ENCODE measurements at regions not wholly inside any gene's neighbourhood (a gene's known extent, or its start where the extent isn't known, plus 50 kb on each side); places are given as distances from the start of the nearest gene placed in this dataset.

GRCh38 chr16:72474501-72475123, 302.7 kb upstream of the PMFBP1 start:
- Histone ChIP-seq H3K27ac (ENCODE audit: low read depth in 1 of 2, low read length in 2 of 2) (no peak overlapping the region), H3K36me3 (ENCODE audit: control insufficient read depth in 1 of 2, insufficient read depth in 2 of 2, low read length in 1 of 2) (no peaks in the 10 kb centered on the region), H3K9me3 (ENCODE audit: control insufficient read depth, low read length) (no peaks in the 10 kb centered on the region), H3K27me3 (ENCODE audit: control insufficient read depth in 1 of 2, insufficient read depth in 2 of 2, low read length in 1 of 2) (no peaks in the 10 kb centered on the region), H3K4me1 (ENCODE audit: control insufficient read depth in 1 of 2, insufficient read depth in 2 of 2, low read length in 2 of 2) (no peaks in the 10 kb centered on the region), H3K4me3 (ENCODE audit: low read length in 2 of 2) (no peak overlapping the region)
- ATAC-seq (ENCODE audit: low FRiP score) (no peak), DNase-seq (no peak)
- intact Hi-C loops (cut with DNase I) = no loop called here
- WGBS, 2 donors = 45 to 59% methylated on average over 2 of the region's 2 CpGs

DNA sequence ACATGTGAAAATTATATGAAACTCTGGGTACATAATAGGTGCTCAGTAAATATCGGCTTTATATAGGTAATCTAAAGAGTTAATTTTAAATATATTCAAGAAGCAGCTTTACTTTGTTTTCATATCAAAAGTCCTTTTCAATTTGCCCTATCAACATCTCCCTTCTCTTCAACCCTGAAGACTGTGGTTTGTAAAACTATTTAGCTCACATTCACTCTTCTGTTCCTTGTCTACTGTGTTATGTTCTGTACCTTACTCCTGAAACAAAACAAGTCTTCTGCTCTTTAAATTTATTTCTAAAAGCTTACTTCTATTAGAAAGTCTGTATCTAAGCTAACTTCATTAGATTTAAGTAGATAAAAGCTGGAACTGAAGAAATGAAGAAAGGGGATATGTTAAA, 301.7 kb upstream of the PMFBP1 start:
- 95 to 100% methylated on average over 1 of the region's 1 CpG for WGBS, 2 donors
- intact Hi-C loops (cut with DNase I) = no loop called here

GRCh38 chr16:72471317-72471924, 299.5 kb upstream of the PMFBP1 start:
- WGBS, 2 donors = 96 to 97% methylated on average over 12 of the region's 12 CpGs
- intact Hi-C loops (cut with DNase I) = no loop called here
- ATAC-seq (ENCODE audit: low FRiP score) (no peak), DNase-seq (no peak)
- Histone ChIP-seq H3K27me3 (ENCODE audit: control insufficient read depth in 1 of 2, insufficient read depth in 2 of 2, low read length in 1 of 2) (no peaks in the 10 kb centered on the region), H3K36me3 (ENCODE audit: control insufficient read depth in 1 of 2, insufficient read depth in 2 of 2, low read length in 1 of 2) (no peaks in the 10 kb centered on the region), H3K4me1 (ENCODE audit: control insufficient read depth in 1 of 2, insufficient read depth in 2 of 2, low read length in 2 of 2) (no peaks in the 10 kb centered on the region), H3K27ac (ENCODE audit: low read depth in 1 of 2, low read length in 2 of 2) (no peak overlapping the region), H3K4me3 (ENCODE audit: low read length in 2 of 2) (no peak overlapping the region), H3K9me3 (ENCODE audit: control insufficient read depth, low read length) (no peaks in the 10 kb centered on the region)

More for the DNA sequence above, 301.7 kb upstream of the PMFBP1 start:
- H3K4me3 ChIP-seq (ENCODE audit: low read length in 2 of 2) = no peak overlapping the region
- H3K27me3 ChIP-seq (ENCODE audit: control insufficient read depth in 1 of 2, insufficient read depth in 2 of 2, low read length in 1 of 2) = no peaks in the 10 kb centered on the region
- H3K27ac ChIP-seq (ENCODE audit: low read depth in 1 of 2, low read length in 2 of 2) = no peak overlapping the region
- no peaks in the 10 kb centered on the region for H3K36me3 ChIP-seq (ENCODE audit: control insufficient read depth in 1 of 2, insufficient read depth in 2 of 2, low read length in 1 of 2)
- ATAC-seq (ENCODE audit: low FRiP score) = no peak
- H3K4me1 ChIP-seq (ENCODE audit: control insufficient read depth in 1 of 2, insufficient read depth in 2 of 2, low read length in 2 of 2) = no peaks in the 10 kb centered on the region
- no peak for DNase-seq
- no peaks in the 10 kb centered on the region for H3K9me3 ChIP-seq (ENCODE audit: control insufficient read depth, low read length)

DNA sequence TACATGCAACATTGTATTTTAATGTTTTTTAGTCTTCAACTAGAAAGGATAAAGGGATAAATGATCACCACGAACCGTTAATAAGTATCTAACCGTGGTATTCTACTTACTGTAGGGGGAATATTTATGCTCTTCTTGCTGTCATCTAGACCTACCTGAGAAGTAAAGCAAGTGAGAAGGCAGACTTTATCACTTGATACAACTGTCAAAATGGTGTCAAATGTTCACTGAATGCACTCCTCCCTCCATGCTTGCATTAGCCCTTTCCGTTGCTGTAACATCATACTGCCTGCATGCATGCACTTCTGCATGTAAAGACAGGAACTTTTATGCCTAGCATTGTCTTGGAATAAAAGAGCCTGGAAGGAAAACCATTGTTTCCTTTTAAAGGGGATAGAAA, 298.6 kb upstream of the PMFBP1 start:
- Histone ChIP-seq H3K27ac (ENCODE audit: low read depth in 1 of 2, low read length in 2 of 2) (no peak overlapping the region), H3K9me3 (ENCODE audit: control insufficient read depth, low read length) (no peaks in the 10 kb centered on the region), H3K4me1 (ENCODE audit: control insufficient read depth in 1 of 2, insufficient read depth in 2 of 2, low read length in 2 of 2) (no peaks in the 10 kb centered on the region), H3K4me3 (ENCODE audit: low read length in 2 of 2) (no peak overlapping the region), H3K36me3 (ENCODE audit: control insufficient read depth in 1 of 2, insufficient read depth in 2 of 2, low read length in 1 of 2) (no peaks in the 10 kb centered on the region), H3K27me3 (ENCODE audit: control insufficient read depth in 1 of 2, insufficient read depth in 2 of 2, low read length in 1 of 2) (no peaks in the 10 kb centered on the region)
- intact Hi-C loops (cut with DNase I) = no loop called here
- ATAC-seq (ENCODE audit: low FRiP score) (no peak), DNase-seq (no peak)
- WGBS, 2 donors = 95 to 96% methylated on average over 4 of the region's 4 CpGs

DNA sequence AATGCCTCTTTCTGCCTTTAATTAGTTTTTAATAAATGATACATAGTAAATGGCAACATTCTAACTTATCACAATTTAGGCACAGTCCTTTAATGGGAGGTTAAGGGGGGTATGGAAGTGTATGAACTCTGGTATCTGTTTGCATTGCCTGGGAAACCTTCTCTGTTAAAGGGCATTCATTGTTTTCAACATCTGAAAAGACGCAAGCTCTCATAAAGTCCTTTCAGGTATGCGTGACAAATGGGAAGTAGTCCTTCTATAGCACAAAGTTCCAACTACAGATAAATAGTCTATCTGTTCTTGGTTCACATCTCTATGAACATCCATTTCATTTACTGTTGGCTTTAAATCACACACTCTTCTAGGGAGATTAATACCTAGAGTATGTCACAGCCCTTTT, 298.0 kb upstream of the PMFBP1 start:
- no peak for DNase-seq
- H3K27ac ChIP-seq (ENCODE audit: low read depth in 1 of 2, low read length in 2 of 2) = no peak overlapping the region
- H3K4me3 ChIP-seq (ENCODE audit: low read length in 2 of 2) = no peak overlapping the region
- no peaks in the 10 kb centered on the region for H3K4me1 ChIP-seq (ENCODE audit: control insufficient read depth in 1 of 2, insufficient read depth in 2 of 2, low read length in 2 of 2)
- H3K27me3 ChIP-seq (ENCODE audit: control insufficient read depth in 1 of 2, insufficient read depth in 2 of 2, low read length in 1 of 2) = no peaks in the 10 kb centered on the region
- no peaks in the 10 kb centered on the region for H3K9me3 ChIP-seq (ENCODE audit: control insufficient read depth, low read length)
- intact Hi-C loops (cut with DNase I) = loop anchor here (5.0 to 10.0 kb wide), 3 partner anchors 228 to 348 kb away; no protein-coding TSS in a partner anchor
- ATAC-seq (ENCODE audit: low FRiP score) = no peak
- WGBS, 2 donors = 94 to 98% methylated on average over 2 of the region's 2 CpGs
- no peaks in the 10 kb centered on the region for H3K36me3 ChIP-seq (ENCODE audit: control insufficient read depth in 1 of 2, insufficient read depth in 2 of 2, low read length in 1 of 2)

GRCh38 chr16:72468582-72468981, 296.6 kb upstream of the PMFBP1 start:
- H3K9me3 ChIP-seq (ENCODE audit: control insufficient read depth, low read length) = no peaks in the 10 kb centered on the region
- H3K4me3 ChIP-seq (ENCODE audit: low read length in 2 of 2) = no peak overlapping the region
- intact Hi-C loops (cut with DNase I) = loop anchor here (5.0 to 10.0 kb wide), 3 partner anchors 226 to 346 kb away; no protein-coding TSS in a partner anchor
- H3K4me1 ChIP-seq (ENCODE audit: control insufficient read depth in 1 of 2, insufficient read depth in 2 of 2, low read length in 2 of 2) = no peaks in the 10 kb centered on the region
- no peaks in the 10 kb centered on the region for H3K36me3 ChIP-seq (ENCODE audit: control insufficient read depth in 1 of 2, insufficient read depth in 2 of 2, low read length in 1 of 2)
- ATAC-seq (ENCODE audit: low FRiP score) (no peak), DNase-seq (no peak)
- no peaks in the 10 kb centered on the region for H3K27me3 ChIP-seq (ENCODE audit: control insufficient read depth in 1 of 2, insufficient read depth in 2 of 2, low read length in 1 of 2)
- H3K27ac ChIP-seq (ENCODE audit: low read depth in 1 of 2, low read length in 2 of 2) = no peak overlapping the region

DNA sequence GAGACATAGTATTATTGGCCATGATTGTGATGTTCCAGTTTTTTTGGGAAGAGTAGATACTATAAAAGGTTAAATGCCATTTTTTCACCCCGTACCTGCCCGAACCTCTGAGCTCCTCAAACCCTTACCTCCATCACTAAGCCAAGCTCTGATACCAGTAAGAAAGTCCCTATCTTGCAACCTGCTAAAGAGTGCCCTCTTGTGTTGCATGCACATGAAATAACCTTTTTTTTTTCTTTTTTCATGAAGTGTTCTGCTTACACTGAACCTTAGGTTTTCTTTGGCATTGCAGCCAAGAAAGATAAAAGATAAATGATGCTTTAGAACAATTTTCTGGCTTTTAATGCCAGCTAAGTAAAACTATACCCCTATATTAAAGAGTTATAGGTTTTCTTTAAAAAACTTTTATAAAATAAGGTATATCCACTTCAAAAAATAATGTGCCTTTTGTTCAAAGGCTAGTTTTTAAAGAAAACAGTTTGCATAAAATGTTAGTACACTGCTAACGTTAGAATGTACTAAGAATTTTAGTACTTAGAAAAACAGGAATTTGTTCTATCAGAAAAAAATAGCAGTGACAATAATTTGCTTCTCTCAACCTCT, 295.3 kb upstream of the PMFBP1 start:
- DNase-seq (no peak), ATAC-seq (ENCODE audit: low FRiP score) (no peak)
- no peaks in the 10 kb centered on the region for H3K9me3 ChIP-seq (ENCODE audit: control insufficient read depth, low read length)
- H3K36me3 ChIP-seq (ENCODE audit: control insufficient read depth in 1 of 2, insufficient read depth in 2 of 2, low read length in 1 of 2) = no peaks in the 10 kb centered on the region
- intact Hi-C loops (cut with DNase I) = loop anchor here (2.0 to 10.0 kb wide), 4 partner anchors 224 to 345 kb away; no protein-coding TSS in a partner anchor
- WGBS, 2 donors = 34 to 35% methylated on average over 3 of the region's 3 CpGs
- H3K27ac ChIP-seq (ENCODE audit: low read depth in 1 of 2, low read length in 2 of 2) = no peak overlapping the region
- no peaks in the 10 kb centered on the region for H3K27me3 ChIP-seq (ENCODE audit: control insufficient read depth in 1 of 2, insufficient read depth in 2 of 2, low read length in 1 of 2)
- H3K4me3 ChIP-seq (ENCODE audit: low read length in 2 of 2) = no peak overlapping the region
- H3K4me1 ChIP-seq (ENCODE audit: control insufficient read depth in 1 of 2, insufficient read depth in 2 of 2, low read length in 2 of 2) = no peaks in the 10 kb centered on the region

DNA sequence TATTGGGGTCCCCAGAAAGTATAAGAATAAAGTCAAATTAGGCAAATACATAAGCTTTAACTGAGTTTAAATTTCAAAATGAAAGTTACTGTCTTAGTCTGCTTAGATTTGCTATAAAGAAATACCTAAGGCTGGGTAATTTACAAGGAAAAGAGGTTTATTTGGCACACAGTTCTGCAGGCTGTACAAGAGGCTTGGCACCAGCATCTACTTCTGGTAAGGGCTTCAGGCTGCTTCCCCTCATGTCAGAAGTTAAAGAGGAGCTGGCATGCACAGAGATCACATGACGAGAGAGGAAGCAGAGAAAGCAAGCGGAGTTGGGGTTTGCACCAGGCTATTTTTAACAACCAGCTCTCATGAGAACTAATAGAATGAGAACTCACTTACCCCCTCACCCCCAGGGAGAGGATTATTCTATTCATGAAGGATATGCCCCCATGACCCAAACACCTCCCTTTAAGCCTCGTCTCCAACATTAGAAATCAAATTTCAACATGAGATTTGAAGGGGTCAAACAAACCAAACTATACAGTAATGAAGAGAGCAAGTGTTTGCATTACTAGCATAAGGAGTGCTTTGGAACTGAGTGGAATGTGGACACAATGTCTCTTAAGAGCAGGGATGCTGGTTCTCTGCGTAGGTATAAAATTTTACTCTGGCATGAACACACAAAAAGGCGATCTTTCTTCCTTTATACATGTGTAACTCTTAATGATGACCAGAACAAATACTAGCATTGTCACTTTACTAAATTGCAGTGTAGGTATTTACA, 292.8 kb upstream of the PMFBP1 start:
- Histone ChIP-seq H3K36me3 (ENCODE audit: control insufficient read depth in 1 of 2, insufficient read depth in 2 of 2, low read length in 1 of 2) (no peaks in the 10 kb centered on the region), H3K4me1 (ENCODE audit: control insufficient read depth in 1 of 2, insufficient read depth in 2 of 2, low read length in 2 of 2) (no peaks in the 10 kb centered on the region), H3K4me3 (ENCODE audit: low read length in 2 of 2) (no peak overlapping the region), H3K27me3 (ENCODE audit: control insufficient read depth in 1 of 2, insufficient read depth in 2 of 2, low read length in 1 of 2) (no peaks in the 10 kb centered on the region), H3K27ac (ENCODE audit: low read depth in 1 of 2, low read length in 2 of 2) (no peak overlapping the region), H3K9me3 (ENCODE audit: control insufficient read depth, low read length) (no peaks in the 10 kb centered on the region)
- DNase-seq = no peak
- intact Hi-C loops (cut with DNase I) = loop anchor here (5.0 to 10.0 kb wide), 3 partner anchors 222 to 342 kb away; no protein-coding TSS in a partner anchor
- ATAC-seq (ENCODE audit: low FRiP score) = no peak
- WGBS, 2 donors = 60 to 70% methylated on average over 5 of the region's 5 CpGs

All from aorta (tissue), 5 donors.